Activated T-helper 2 cell treated with anti-CD3 and anti-CD28 coated beads, Interferon-gamma antibody, Interleukin-2, Interleukin-4, amounts not matched to agents 10 μg/mL and 5 μg/mL and 100 μg/mL, durations not matched to agents 14 hours and 24 hours and 36 hours (primary cell): ENCODE measurements at regions not wholly inside any gene's neighbourhood (a gene's known extent, or its start where the extent isn't known, plus 50 kb on each side); places are given as distances from the start of the nearest gene placed in this dataset.

Experiments used
- DNase-seq: peaks from one replicate; pipeline ENCODE4 v3.0.0; 2021; ENCODE audit warnings: low spot score
- H3K27ac Mint-ChIP-seq: one replicate; pipeline ENCODE4 v1.8.0; 2021; ENCODE audit warnings: mixed read lengths
- H3K27me3 Mint-ChIP-seq: one replicate; pipeline ENCODE4 v1.8.0; 2021; ENCODE audit warnings: low read depth, mixed read lengths
- H3K36me3 Mint-ChIP-seq: one replicate; pipeline ENCODE4 v1.8.0; 2021; ENCODE audit warnings: low read depth, mixed read lengths
- H3K4me1 Mint-ChIP-seq: one replicate; pipeline ENCODE4 v1.8.0; 2021; ENCODE audit warnings: low read depth, mixed read lengths
- H3K4me3 Mint-ChIP-seq: one replicate; pipeline ENCODE4 v1.8.0; 2021; ENCODE audit warnings: low read depth, mild to moderate bottlenecking, moderate library complexity, mixed read lengths
- H3K9me3 Mint-ChIP-seq: one replicate; pipeline ENCODE4 v1.8.0; 2021; ENCODE audit warnings: mixed read lengths
- intact Hi-C: fragments of 100-400 bp; cut with micrococcal nuclease; formaldehyde crosslinking; loops from one replicate; pipeline ENCODE4 v1.15.1; 2023

DNA sequence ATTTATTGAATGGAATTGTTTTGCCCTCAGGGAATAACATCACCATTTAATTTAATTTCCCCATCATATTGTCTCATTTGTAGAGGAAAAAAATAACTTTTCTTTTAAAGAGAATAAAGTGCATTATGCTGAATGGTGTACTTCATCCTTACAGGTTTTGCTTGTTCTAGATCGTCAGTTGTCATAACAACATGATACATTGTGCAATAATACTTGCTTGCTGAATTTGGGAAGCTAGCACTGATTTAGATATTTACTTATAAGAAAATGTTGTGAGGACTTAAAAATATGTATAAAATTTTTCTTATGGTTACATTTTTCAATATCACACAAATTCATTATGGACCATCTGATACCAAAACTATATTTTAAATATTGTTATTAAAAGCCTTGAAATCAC lies 509.0 kb upstream of the POU3F2 start:
- no peaks in the 10 kb centered on the region for H3K36me3 Mint-ChIP-seq
- H3K4me1 Mint-ChIP-seq: no peaks in the 10 kb centered on the region
- no peaks in the 10 kb centered on the region for H3K27me3 Mint-ChIP-seq
- H3K27ac Mint-ChIP-seq: no peak overlapping the region
- no peaks in the 10 kb centered on the region for H3K9me3 Mint-ChIP-seq
- no peak overlapping the region for H3K4me3 Mint-ChIP-seq
- intact Hi-C loops: no loop called here
- DNase-seq: no peak

DNA sequence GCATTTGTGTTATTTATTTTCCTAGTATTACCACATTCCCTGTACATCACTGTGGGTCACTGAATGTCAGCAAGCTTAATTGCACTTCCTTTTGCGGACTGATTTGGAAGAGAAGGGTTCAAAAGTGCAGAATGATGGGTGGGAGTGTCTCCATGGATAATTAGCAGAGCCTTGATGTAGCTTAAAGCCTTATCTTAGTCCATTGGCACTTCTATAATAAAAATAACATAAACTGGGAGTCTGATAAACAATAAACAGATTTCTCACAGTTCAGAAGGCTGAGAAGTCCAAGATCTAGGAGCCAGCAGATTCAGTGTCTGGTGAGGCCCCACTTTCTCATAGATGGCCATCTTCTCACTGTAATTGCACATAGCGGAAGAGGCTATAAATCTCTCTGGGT lies 501.1 kb upstream of the POU3F2 start:
- H3K27me3 Mint-ChIP-seq: no peaks in the 10 kb centered on the region
- H3K4me3 Mint-ChIP-seq: no peak overlapping the region
- H3K4me1 Mint-ChIP-seq: no peaks in the 10 kb centered on the region
- no peak for DNase-seq
- no peaks in the 10 kb centered on the region for H3K9me3 Mint-ChIP-seq
- H3K27ac Mint-ChIP-seq: no peak overlapping the region
- no peaks in the 10 kb centered on the region for H3K36me3 Mint-ChIP-seq
- intact Hi-C loops: no loop called here

DNA sequence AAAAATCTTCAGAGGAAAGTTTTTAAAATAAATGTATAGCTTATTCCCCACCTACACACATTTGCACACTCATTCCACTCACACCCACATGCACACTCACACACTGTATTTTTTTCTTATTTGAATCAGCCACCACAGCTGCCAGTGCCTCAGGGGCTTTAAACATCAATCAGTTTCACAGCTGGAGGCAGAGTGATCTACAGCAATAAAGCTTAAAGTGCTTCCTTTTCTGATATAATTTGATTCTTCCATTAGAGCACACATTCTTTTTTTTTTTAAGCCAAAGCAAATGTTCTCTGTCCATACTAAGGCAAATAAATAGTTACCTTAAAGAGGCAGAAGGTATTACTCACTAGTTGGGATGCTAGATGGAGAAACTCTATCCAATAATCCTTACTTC lies 498.8 kb upstream of the POU3F2 start:
- Mint-ChIP-seq H3K4me3 (no peak overlapping the region), H3K9me3 (no peaks in the 10 kb centered on the region), H3K36me3 (no peaks in the 10 kb centered on the region), H3K27me3 (no peaks in the 10 kb centered on the region), H3K27ac (no peak overlapping the region), H3K4me1 (no peaks in the 10 kb centered on the region)
- intact Hi-C loops: no loop called here
- DNase-seq: no peak

DNA sequence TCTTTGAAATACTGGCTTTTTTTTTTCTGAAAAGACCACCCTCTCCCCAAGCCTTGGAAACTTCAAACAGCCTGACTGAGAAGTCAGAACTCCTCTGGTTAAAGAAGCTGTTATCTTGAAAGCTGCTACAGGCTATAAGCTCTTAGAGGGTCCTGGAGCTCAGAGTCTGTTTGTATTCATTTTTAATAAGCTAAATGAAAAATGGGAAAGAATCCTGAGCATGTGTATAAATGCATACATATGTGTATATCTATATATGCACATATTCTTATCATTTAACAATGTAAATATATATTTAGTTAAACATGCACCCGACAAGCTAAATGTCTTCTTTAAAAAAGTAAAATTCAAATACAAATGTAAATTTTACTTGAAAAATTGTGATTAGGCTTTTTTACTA lies 494.9 kb upstream of the POU3F2 start:
- intact Hi-C loops: no loop called here
- Mint-ChIP-seq H3K9me3 (no peaks in the 10 kb centered on the region), H3K4me1 (no peaks in the 10 kb centered on the region), H3K4me3 (no peak overlapping the region), H3K27ac (no peak overlapping the region), H3K27me3 (no peaks in the 10 kb centered on the region), H3K36me3 (no peaks in the 10 kb centered on the region)
- DNase-seq: no peak

DNA sequence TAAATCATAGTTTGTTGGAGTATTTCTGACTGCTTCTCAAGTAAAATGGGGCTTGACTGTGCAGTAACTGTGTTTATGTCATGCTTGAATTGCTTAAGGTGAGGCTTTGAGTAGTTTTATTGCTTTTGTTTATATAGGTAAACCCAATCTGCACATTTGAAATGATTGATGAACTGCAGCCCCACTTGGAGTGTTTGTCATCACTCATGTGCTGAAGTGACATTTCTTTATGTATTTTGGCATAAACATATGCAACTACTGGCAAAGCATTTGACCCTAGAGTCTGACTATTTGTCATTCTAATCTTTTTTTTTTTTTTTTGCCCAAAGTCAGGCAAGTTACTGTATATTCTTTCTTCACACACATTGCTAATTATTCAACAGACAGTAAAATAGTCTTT lies 491.4 kb upstream of the POU3F2 start:
- H3K27ac Mint-ChIP-seq: no peak overlapping the region

DNA sequence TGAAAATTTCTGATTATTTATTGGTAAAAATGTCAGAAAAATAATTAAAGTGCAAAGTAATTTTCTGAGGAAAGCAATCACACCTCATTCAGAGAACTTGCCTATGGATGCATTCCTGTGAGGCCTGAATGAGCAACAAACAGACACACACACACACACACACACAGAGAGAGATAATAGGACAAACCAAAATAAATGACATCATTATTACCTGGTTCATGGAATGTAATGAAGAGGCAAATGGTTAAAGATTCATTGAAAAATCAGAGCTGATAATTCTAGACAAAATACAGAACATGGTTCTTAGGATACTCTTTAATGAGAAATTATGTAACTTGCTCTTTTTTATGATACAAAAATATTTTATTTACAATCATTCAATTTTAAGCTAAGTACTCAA lies 490.6 kb upstream of the POU3F2 start:
- Mint-ChIP-seq H3K36me3 (no peaks in the 10 kb centered on the region), H3K4me1 (no peaks in the 10 kb centered on the region), H3K27me3 (no peaks in the 10 kb centered on the region), H3K4me3 (no peak overlapping the region), H3K27ac (no peak overlapping the region), H3K9me3 (no peaks in the 10 kb centered on the region)
- intact Hi-C loops: no loop called here
- DNase-seq: no peak

More for the DNA sequence above, 491.4 kb upstream of the POU3F2 start:
- H3K9me3 Mint-ChIP-seq: no peaks in the 10 kb centered on the region
- H3K36me3 Mint-ChIP-seq: no peaks in the 10 kb centered on the region
- no peak for DNase-seq
- no peaks in the 10 kb centered on the region for H3K4me1 Mint-ChIP-seq
- no peaks in the 10 kb centered on the region for H3K27me3 Mint-ChIP-seq
- no peak overlapping the region for H3K4me3 Mint-ChIP-seq
- intact Hi-C loops: no loop called here

DNA sequence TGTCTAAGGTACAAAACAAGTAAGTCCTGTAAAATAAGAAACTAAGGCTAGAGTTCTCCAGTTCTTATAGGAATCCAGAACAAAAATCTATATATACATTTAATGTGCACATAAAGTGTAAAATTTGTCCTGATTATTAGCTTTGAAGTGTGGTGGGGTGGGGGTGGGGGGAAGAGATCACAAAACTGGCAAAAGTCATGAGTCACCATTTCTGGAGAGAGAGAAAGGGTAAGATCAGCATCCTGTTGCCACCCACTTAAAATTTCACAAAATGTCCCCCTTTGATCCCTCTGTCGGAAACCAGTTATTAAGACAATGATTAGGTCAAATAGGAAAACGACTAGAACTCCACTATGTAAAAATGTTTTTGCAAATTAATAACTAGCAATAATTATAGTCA lies 482.0 kb upstream of the POU3F2 start:
- Mint-ChIP-seq H3K36me3 (no peaks in the 10 kb centered on the region), H3K27ac (no peak overlapping the region), H3K4me1 (no peaks in the 10 kb centered on the region), H3K9me3 (no peaks in the 10 kb centered on the region), H3K4me3 (no peak overlapping the region), H3K27me3 (no peaks in the 10 kb centered on the region)
- intact Hi-C loops: no loop called here
- DNase-seq: no peak

DNA sequence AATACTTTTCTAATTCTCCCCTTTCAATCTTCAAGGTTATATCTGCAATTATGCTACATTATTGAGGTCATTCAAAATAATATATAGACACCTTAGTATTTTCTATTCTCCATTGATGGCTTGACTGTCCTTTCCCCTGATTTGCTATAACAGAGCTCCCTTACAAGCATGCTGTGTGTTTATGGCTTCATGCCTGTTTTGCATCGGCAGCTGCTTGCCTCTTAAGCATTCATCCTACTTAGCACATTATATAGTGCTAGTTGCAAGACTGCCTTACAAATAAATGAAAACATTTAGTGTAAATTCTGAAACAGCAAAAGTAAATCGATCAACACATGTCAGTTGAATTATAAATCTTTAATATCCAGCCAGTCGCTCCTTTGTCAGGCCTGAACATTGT lies 476.2 kb upstream of the POU3F2 start:
- no peaks in the 10 kb centered on the region for H3K9me3 Mint-ChIP-seq
- no peak for DNase-seq
- H3K4me3 Mint-ChIP-seq: no peak overlapping the region
- H3K4me1 Mint-ChIP-seq: no peaks in the 10 kb centered on the region
- H3K36me3 Mint-ChIP-seq: no peaks in the 10 kb centered on the region
- no peaks in the 10 kb centered on the region for H3K27me3 Mint-ChIP-seq
- intact Hi-C loops: no loop called here
- no peak overlapping the region for H3K27ac Mint-ChIP-seq

DNA sequence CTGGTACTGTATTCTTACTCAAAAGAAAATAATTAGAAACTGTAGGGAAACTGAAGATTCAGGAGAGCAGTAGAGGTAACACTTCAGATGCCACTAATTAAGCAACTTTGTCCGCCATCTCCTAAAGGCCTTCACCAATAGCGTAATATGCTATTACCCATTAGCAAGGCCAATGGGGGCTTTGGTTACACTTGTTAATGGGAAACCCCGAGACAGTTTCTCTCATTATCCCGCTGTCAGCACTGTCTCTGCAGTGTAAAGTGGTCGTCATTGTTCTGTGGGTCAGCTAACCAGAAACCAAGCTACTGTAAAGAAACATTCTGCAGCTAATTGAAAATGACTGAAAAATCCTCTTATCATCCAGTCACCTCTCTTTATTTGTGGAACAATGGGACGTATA lies 468.0 kb upstream of the POU3F2 start:
- Mint-ChIP-seq H3K27ac (no peak overlapping the region), H3K4me1 (no peaks in the 10 kb centered on the region), H3K36me3 (no peaks in the 10 kb centered on the region), H3K9me3 (no peaks in the 10 kb centered on the region), H3K27me3 (no peaks in the 10 kb centered on the region), H3K4me3 (no peak overlapping the region)
- intact Hi-C loops: no loop called here
- DNase-seq: no peak

DNA sequence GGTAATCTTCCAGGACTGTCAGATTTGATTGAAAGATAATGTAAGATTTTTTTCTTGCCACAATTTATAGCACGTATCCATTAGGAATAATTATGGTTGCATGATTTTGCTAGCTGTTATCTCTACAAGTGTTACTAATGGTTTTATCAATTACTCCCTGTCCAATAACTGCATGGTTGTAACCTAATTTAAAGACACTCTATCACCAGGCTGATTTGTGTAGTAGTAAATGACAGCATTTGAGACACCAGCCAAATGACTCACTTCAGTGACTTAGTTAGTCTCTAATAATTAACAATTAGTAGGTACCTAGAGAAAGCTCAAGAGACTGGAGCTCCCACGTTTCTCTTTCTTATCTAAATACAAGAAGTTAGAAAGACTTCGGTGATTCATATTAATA lies 453.8 kb upstream of the POU3F2 start:
- DNase-seq: no peak
- Mint-ChIP-seq H3K4me3 (no peak overlapping the region), H3K4me1 (no peaks in the 10 kb centered on the region), H3K27ac (no peak overlapping the region), H3K9me3 (no peaks in the 10 kb centered on the region), H3K36me3 (no peaks in the 10 kb centered on the region), H3K27me3 (no peaks in the 10 kb centered on the region)
- intact Hi-C loops: no loop called here

DNA sequence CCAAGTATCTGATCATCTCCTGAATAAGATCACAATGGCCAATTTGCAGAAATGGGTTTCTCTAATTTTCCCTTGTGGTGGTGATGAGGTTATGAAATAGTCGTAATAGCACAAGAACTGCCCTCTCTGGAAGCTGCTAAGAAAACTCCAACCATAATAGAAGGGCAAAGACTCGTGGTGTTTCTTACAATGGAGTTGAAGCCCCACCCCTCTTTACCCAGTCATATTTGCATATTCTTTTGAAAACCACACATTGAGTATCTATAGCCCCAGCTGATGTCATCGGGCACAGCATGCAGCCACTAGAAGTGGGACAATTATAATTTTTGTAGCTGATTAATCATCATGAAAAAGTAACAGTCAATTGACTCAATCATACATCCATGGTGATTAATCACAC lies 452.1 kb upstream of the POU3F2 start:
- DNase-seq: no peak
- Mint-ChIP-seq H3K4me3 (no peak overlapping the region), H3K36me3 (no peaks in the 10 kb centered on the region), H3K9me3 (no peaks in the 10 kb centered on the region), H3K27me3 (no peaks in the 10 kb centered on the region), H3K27ac (no peak overlapping the region), H3K4me1 (no peaks in the 10 kb centered on the region)
- intact Hi-C loops: no loop called here

DNA sequence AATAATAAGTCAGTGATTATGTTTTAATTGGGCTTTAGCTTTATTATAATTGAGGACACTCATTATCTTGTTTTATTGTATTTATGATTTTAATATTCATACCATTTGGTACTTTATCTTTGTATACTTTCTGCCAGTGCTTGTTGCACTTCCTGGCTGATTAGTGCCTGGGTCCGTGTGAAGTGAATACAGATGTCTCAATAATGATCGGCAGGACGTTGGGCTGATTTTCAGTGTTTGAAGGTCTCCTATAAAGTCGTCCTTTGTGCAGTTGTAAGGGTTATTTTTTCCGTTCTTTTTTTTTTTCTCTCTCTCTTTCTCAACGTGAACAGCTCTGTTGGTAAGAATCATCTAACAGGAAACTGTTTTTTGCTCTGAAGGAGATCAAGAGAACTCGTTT lies 450.0 kb upstream of the POU3F2 start:
- Mint-ChIP-seq H3K27me3 (no peaks in the 10 kb centered on the region), H3K4me3 (no peak overlapping the region)
- intact Hi-C loops: no loop called here

DNA sequence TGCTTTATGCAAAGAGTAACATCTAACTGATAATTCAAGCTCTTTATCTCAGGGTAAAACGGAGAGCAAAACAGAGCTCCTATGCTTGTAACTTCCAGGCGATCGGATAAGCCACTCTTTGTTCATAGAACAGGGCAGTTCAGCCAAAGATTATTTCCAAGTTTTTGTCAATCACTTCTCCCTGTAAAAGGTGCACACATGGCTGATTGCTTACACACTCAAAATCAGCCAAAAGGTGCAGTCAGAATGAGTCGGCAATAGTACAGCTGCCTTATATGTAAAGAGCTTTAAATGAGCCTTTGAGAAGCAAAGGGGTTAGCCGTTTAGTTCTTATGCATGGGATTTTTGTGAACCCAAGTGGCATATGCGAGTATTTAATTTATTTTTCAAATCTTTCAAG lies 449.6 kb upstream of the POU3F2 start:
- Mint-ChIP-seq H3K4me1 (no peaks in the 10 kb centered on the region), H3K27me3 (no peaks in the 10 kb centered on the region), H3K4me3 (no peak overlapping the region), H3K36me3 (no peaks in the 10 kb centered on the region), H3K9me3 (no peaks in the 10 kb centered on the region), H3K27ac (no peak overlapping the region)
- no peak for DNase-seq
- intact Hi-C loops: no loop called here

More for the DNA sequence above, 450.0 kb upstream of the POU3F2 start:
- no peaks in the 10 kb centered on the region for H3K36me3 Mint-ChIP-seq
- no peak for DNase-seq
- no peak overlapping the region for H3K27ac Mint-ChIP-seq
- H3K9me3 Mint-ChIP-seq: no peaks in the 10 kb centered on the region
- no peaks in the 10 kb centered on the region for H3K4me1 Mint-ChIP-seq

DNA sequence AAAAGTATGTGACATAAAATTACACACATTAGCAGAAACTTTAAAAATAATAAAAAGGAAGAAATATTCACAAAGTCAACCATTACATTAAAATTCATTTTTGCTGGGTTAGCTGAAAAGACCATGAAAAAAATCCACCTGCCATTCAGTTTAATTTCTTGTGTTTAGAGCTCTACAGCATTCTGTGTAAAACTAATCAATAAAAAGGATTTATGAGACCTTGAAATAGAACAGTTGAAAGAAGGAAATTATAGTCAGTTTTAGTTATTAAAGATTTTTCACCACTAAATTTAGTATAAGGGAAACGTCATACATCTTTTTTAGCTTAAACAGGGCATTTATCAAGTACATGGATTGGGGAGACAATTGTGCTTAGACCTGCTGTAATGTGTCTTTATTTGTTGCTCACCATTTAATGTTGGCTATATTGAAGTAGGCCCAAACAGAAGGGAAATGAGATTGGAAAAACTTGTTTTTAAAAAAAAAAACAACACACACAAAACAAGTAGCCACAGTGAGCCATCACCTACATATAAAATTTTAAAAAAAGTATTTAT lies 438.7 kb upstream of the POU3F2 start:
- intact Hi-C loops: no loop called here
- Mint-ChIP-seq H3K4me1 (no peaks in the 10 kb centered on the region), H3K27ac (no peak overlapping the region), H3K27me3 (no peaks in the 10 kb centered on the region), H3K4me3 (no peak overlapping the region), H3K9me3 (no peaks in the 10 kb centered on the region), H3K36me3 (no peaks in the 10 kb centered on the region)
- DNase-seq: no peak
